ENCODE measurements at regions not wholly inside any gene's neighbourhood (a gene's known extent, or its start where the extent isn't known, plus 50 kb on each side); places are given as distances from the start of the nearest gene placed in this dataset.

DNA sequence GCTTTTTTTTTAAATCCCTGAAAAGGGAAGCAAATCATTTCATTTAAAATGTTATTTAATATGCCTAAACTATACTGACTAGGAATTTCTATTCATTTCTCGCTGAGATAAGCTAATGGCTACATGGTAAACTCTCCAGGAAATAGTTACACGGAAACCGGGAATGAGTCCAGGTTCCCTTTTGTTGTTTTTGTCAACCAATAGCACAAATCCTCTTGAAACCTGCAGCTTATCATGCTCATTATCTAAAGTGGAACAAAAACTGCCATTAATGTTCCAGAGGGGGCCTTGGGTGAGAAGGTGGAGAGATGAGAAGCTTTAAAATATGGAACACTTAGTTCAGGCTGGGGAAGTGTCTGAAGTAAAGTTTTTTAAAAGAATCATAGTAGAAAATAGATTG lies 113.5 kb upstream of the ALCAM start:
- TF ChIP-seq TCF4 (CRISPR knock-in tag; IDR thresholded peaks at IDR 0.05; ENCODE audit: borderline replicate concordance) (no peak), ESRRG (CRISPR knock-in tag; IDR thresholded peaks at IDR 0.05) (no peak), ZFP30 (CRISPR knock-in tag; IDR thresholded peaks at IDR 0.05) (no peak), BACH2 (CRISPR knock-in tag; IDR thresholded peaks at IDR 0.05; ENCODE audit: borderline replicate concordance) (no peak), PATZ1 (CRISPR knock-in tag; IDR thresholded peaks at IDR 0.05; ENCODE audit: borderline replicate concordance) (no peak), ZC3H10 (CRISPR knock-in tag; IDR thresholded peaks at IDR 0.05) (no peak), RARB (CRISPR knock-in tag; IDR thresholded peaks at IDR 0.05) (no peak)
